RWPE2 (cell line): ENCODE measurements at regions not wholly inside any gene's neighbourhood (a gene's known extent, or its start where the extent isn't known, plus 50 kb on each side); places are given as distances from the start of the nearest gene placed in this dataset.

ENCODE experiments used
- ATAC-seq: fragments of 200-7000 bp; cut with Tn5 transposase; 3 replicates; pipeline ENCODE4 v1.9.1; 2021; ENCODE audit warnings: low read depth
- DNase-seq: peaks from one replicate; pipeline ENCODE4 v3.0.0-alpha.2; 2020; ENCODE audit warnings: low spot score
- H3K27ac ChIP-seq: fragments of 450-650 bp; 2 replicates; pipeline ENCODE4 v1.5.1; 2017; ENCODE audit warnings: mild to moderate bottlenecking; ENCODE audit not compliant: poor library complexity, severe bottlenecking
- H3K27me3 ChIP-seq: fragments of 250-450 bp; sonication (Bioruptor Pico); 2 replicates; pipeline ENCODE4 v1.5.1; 2021; ENCODE audit warnings: mild to moderate bottlenecking, moderate library complexity; ENCODE audit not compliant: insufficient read depth, poor library complexity, severe bottlenecking
- H3K36me3 ChIP-seq: fragments of 250-450 bp; sonication (Bioruptor Pico); 2 replicates; pipeline ENCODE4 v1.5.1; 2020; ENCODE audit warnings: low read depth, mild to moderate bottlenecking, moderate library complexity
- H3K4me1 ChIP-seq: fragments of 250-450 bp; sonication (Bioruptor Pico); 2 replicates; pipeline ENCODE4 v1.5.1; 2021; ENCODE audit warnings: mild to moderate bottlenecking, moderate library complexity; ENCODE audit not compliant: insufficient read depth, poor library complexity, severe bottlenecking
- H3K4me3 ChIP-seq: fragments of 250-450 bp; sonication (Bioruptor Pico); 2 replicates; pipeline ENCODE4 v1.5.1; 2021; ENCODE audit warnings: mild to moderate bottlenecking, moderate library complexity; ENCODE audit not compliant: severe bottlenecking
- H3K9me3 ChIP-seq: fragments of 250-450 bp; sonication (Bioruptor Pico); 2 replicates; pipeline ENCODE4 v1.5.1; 2021; ENCODE audit warnings: mild to moderate bottlenecking, moderate library complexity; ENCODE audit not compliant: severe bottlenecking
- TF ChIP-seq, protein P1 (sequence below): fragments of 450-650 bp; IDR thresholded peaks from one replicate; pipeline ENCODE4 v1.5.1; 2017; ENCODE audit warnings: mild to moderate bottlenecking, moderate library complexity; ENCODE audit not compliant: poor library complexity, severe bottlenecking

- no peak overlapping the region for H3K4me3 ChIP-seq
- H3K9me3 ChIP-seq: no peaks in the 10 kb centered on the region
- DNase-seq: no peak
- ATAC-seq: no peak
- H3K27me3 ChIP-seq: no peaks in the 10 kb centered on the region
- TF ChIP-seq, protein P1, sequence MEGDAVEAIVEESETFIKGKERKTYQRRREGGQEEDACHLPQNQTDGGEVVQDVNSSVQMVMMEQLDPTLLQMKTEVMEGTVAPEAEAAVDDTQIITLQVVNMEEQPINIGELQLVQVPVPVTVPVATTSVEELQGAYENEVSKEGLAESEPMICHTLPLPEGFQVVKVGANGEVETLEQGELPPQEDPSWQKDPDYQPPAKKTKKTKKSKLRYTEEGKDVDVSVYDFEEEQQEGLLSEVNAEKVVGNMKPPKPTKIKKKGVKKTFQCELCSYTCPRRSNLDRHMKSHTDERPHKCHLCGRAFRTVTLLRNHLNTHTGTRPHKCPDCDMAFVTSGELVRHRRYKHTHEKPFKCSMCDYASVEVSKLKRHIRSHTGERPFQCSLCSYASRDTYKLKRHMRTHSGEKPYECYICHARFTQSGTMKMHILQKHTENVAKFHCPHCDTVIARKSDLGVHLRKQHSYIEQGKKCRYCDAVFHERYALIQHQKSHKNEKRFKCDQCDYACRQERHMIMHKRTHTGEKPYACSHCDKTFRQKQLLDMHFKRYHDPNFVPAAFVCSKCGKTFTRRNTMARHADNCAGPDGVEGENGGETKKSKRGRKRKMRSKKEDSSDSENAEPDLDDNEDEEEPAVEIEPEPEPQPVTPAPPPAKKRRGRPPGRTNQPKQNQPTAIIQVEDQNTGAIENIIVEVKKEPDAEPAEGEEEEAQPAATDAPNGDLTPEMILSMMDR: no peak
- H3K36me3 ChIP-seq: no peaks in the 10 kb centered on the region
- H3K4me1 ChIP-seq: no peaks in the 10 kb centered on the region
- no peak overlapping the region for H3K27ac ChIP-seq
Measured at GRCh38 chr2:211237586-211238275, 681.3 kb downstream of the CPS1 start.

DNA sequence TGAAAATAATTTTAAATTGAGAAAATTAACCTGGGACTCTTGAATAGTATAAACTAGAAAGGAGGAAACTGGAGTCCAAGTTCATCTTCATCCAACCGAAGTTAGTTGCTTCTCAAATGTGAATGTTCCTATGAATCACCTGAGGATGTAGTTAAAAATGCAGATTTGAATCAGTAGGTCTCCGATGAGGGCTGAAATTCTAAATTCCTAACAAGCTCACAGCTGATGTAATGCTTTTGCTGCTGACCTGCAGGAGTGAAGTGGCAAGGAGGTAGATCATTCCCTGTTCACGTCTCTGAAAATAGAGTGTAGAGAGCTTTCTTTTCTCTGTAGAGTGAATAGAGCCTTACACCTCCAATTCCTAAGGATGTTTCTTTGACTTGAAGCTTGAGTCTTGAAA lies 685.5 kb downstream of the CPS1 start:
- no peak for DNase-seq
- no peak overlapping the region for H3K27ac ChIP-seq
- ATAC-seq: no peak
- no peaks in the 10 kb centered on the region for H3K36me3 ChIP-seq
- H3K9me3 ChIP-seq: no peaks in the 10 kb centered on the region
- no peak overlapping the region for H3K4me3 ChIP-seq
- no peaks in the 10 kb centered on the region for H3K4me1 ChIP-seq
- TF ChIP-seq, protein P1: no peak
- no peaks in the 10 kb centered on the region for H3K27me3 ChIP-seq

DNA sequence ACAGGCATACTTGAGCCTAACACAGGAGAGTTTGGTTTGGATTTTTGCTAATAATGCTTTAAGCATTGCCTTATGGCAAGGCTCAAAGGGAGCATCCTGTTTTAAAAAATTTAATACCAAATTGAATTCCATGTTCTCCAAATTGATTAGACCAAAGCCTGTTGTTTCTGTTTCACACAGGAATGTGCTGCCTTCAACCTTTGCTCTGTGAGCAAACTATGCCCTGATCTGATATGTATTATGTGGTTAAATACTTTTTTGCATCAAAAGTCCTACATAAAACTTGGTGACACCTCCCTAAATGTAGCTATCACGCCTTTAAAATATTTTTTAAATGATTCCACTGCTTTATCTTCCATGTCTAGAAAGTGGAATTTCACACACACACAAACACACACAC lies 691.4 kb downstream of the CPS1 start:
- no peaks in the 10 kb centered on the region for H3K9me3 ChIP-seq
- no peak overlapping the region for H3K4me3 ChIP-seq
- no peak for ATAC-seq
- DNase-seq: no peak
- H3K27ac ChIP-seq: no peak overlapping the region
- TF ChIP-seq, protein P1: no peak
- H3K36me3 ChIP-seq: no peaks in the 10 kb centered on the region
- H3K4me1 ChIP-seq: peaks cover 5% of the 10 kb centered on the region
- no peaks in the 10 kb centered on the region for H3K27me3 ChIP-seq

DNA sequence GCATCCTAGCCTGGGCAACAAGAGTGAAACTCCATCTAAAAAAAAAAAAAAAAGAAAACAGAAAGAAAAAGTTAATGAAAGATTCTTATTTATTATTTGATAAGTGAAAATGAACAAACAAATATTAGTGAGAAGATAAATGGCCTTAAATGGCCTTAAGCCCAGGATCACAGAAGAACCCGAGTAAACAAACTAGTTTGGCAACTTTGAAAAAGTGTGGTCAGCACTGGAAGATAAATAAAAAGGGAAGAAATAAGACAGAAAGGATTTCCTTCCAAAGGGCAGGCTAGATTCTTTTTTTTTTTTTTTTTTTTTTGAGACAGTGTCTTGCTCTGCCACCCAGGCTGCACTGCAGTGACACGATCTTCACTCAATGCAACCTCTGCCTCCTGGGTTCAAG lies 692.4 kb downstream of the CPS1 start:
- TF ChIP-seq, protein P1: no peak
- no peaks in the 10 kb centered on the region for H3K9me3 ChIP-seq
- H3K27me3 ChIP-seq: no peaks in the 10 kb centered on the region
- H3K4me1 ChIP-seq: peaks cover 5% of the 10 kb centered on the region
- no peak for DNase-seq
- H3K27ac ChIP-seq: no peak overlapping the region
- no peak for ATAC-seq
- no peak overlapping the region for H3K4me3 ChIP-seq
- no peaks in the 10 kb centered on the region for H3K36me3 ChIP-seq

DNA sequence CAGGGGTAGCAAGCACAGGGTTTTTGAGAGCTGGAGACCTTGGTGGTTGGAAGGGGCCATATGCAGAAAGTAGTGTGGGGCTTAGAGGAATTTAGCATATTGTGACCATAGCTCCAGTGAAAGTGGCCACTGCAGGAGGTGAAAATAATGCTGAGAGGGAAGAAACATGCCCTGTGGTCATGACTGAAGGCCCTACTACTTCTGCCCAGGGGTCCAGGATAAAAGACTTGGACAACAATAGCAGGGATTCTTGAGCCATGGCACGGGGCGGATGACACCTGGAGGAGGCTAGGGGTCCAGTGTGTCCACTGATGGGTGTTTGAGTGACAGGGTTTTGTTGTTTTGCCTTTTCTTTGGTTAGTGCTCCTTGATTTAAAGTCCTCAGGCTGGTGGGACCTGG lies 694.6 kb downstream of the CPS1 start:
- Histone ChIP-seq H3K4me3 (no peak overlapping the region), H3K4me1 (peaks cover 5% of the 10 kb centered on the region), H3K27ac (no peak overlapping the region), H3K9me3 (no peaks in the 10 kb centered on the region), H3K36me3 (no peaks in the 10 kb centered on the region), H3K27me3 (no peaks in the 10 kb centered on the region)
- ATAC-seq (no peak), DNase-seq (no peak)
- TF ChIP-seq, protein P1: no peak
